IPS-18a (cell line): ENCODE measurements at regions not wholly inside any gene's neighbourhood (a gene's known extent, or its start where the extent isn't known, plus 50 kb on each side); places are given as distances from the start of the nearest gene placed in this dataset.
"Not testable (repeated sequence)": the region's sequence is repeated elsewhere in the genome, so short reads cannot be mapped to it uniquely, and the experiment has no call there.

Experiments used
- H3K27ac ChIP-seq: one replicate; pipeline ENCODE4 v1.5.1; 2013; ENCODE audit warnings: low read length
- H3K27me3 ChIP-seq: one replicate; pipeline ENCODE4 v1.6.1; 2013; ENCODE audit warnings: mild to moderate bottlenecking, low read length; ENCODE audit not compliant: control insufficient read depth, insufficient read depth
- H3K36me3 ChIP-seq: one replicate; pipeline ENCODE4 v1.6.1; 2013; ENCODE audit warnings: low read depth, low read length; ENCODE audit not compliant: control insufficient read depth
- H3K4me1 ChIP-seq: one replicate; pipeline ENCODE4 v1.6.1; 2013; ENCODE audit warnings: low read depth, low read length; ENCODE audit not compliant: control insufficient read depth
- H3K4me3 ChIP-seq: one replicate; pipeline ENCODE4 v1.5.1; 2013; ENCODE audit warnings: low read length
- H3K9ac ChIP-seq: one replicate; pipeline ENCODE4 v1.6.1; 2013; ENCODE audit warnings: mild to moderate bottlenecking, low read length, moderate library complexity
- H3K9me3 ChIP-seq: one replicate; pipeline ENCODE4 v1.6.1; 2013; ENCODE audit warnings: low read depth, low read length; ENCODE audit not compliant: control insufficient read depth

DNA sequence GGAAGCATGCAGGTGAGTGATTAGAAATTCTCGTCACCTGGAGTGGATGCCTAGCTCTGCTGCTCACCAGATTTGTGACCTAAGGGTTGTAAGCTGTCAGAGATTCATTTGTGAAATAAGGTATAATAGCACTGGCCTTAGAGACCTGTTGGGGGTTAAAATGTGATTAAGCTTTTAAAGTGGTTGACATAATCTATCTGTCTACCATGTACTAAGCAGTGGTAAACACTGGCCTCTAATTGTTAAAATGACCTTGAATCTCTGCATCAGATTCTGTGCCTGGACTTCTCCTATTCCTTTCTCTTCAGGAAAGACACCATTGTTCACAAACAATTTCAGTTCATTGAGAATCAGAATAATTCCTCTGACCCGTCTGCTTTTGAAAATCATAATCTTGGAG is 536.2 kb downstream of the CBLN4 start:
- Histone ChIP-seq H3K36me3 (no peaks in the 10 kb centered on the region), H3K9ac (no peak overlapping the region), H3K4me3 (no peak overlapping the region), H3K27ac (no peak overlapping the region), H3K4me1 (peaks cover 14% of the 10 kb centered on the region), H3K9me3 (no peaks in the 10 kb centered on the region), H3K27me3 (no peaks in the 10 kb centered on the region)

DNA sequence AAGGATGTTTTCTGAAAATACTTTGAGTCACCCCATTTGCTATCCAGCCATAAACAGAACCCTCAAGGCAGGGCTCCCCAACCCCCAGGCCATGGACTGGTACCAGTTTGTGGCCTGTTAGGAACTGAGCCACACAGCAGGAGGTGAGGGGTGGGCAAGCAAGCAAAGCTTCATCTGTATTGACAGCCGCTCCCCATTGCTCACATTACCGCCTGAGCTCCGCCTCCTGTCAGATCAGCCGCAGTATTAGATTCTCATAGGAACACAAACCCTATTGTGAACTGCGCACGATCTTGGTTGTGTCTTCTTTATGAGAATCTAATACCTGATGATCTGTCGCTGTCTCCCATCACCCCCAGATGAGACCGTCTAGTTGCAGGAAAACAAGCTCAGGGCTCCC is 543.8 kb downstream of the CBLN4 start:
- H3K9me3 ChIP-seq = no peaks in the 10 kb centered on the region
- no peak overlapping the region for H3K27ac ChIP-seq
- H3K9ac ChIP-seq = no peak overlapping the region
- H3K4me1 ChIP-seq = no peaks in the 10 kb centered on the region
- H3K36me3 ChIP-seq = no peaks in the 10 kb centered on the region
- H3K27me3 ChIP-seq = no peaks in the 10 kb centered on the region
- H3K4me3 ChIP-seq = no peak overlapping the region

DNA sequence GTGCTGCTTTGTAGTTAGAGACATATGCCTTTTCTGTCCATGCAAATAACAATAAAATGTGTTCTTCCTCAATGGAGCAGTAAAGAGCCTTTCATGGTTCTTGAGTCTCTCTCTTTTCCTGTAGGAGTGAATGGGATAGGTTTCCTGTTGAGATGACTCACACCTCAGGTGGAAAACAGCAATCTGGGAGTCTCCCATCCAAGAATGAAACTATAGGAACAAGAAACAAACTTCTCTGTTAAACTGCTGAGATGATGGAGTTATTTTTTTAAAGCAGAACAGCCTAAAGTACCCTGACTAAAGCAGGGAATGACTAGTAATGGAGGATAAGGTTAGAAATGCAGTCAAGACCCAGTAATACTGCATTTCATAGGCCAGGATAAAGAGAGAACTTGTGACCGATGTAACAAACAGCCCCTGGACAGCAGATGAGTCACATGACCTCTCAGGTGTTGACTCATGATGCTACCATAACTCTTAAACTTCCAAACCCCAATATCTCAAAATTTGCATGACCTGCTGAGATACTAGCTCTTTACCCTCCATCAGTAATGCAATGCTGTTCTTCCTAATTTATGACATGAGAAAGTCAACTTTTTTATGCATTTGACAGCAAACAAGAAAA is 548.9 kb downstream of the CBLN4 start:
- no peaks in the 10 kb centered on the region for H3K36me3 ChIP-seq
- H3K27me3 ChIP-seq = no peaks in the 10 kb centered on the region
- H3K9me3 ChIP-seq = no peaks in the 10 kb centered on the region
- no peak overlapping the region for H3K9ac ChIP-seq
- no peaks in the 10 kb centered on the region for H3K4me1 ChIP-seq
- no peak overlapping the region for H3K4me3 ChIP-seq
- no peak overlapping the region for H3K27ac ChIP-seq

DNA sequence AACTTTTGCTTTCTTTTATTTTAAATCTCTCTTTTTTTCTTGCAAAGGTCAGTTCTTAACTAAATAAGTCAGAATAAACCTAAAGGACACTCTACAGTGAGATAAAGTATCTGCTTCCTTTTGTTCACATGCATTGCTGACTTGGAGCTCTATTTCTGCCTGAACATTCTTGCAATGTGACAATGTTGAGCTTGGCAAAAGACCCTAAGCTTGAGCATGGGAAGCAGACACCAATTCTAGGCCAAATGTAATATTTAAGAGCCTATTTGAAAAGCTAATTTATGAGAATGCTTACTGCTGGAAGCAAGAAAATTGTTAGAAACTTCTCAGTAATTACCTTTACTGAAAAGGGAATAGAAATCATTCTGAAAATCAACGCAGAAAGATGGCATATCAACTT is 556.2 kb downstream of the CBLN4 start:
- Histone ChIP-seq H3K9ac (no peak overlapping the region), H3K9me3 (no peaks in the 10 kb centered on the region), H3K27me3 (no peaks in the 10 kb centered on the region), H3K4me3 (no peak overlapping the region), H3K4me1 (no peaks in the 10 kb centered on the region), H3K27ac (no peak overlapping the region), H3K36me3 (no peaks in the 10 kb centered on the region)

DNA sequence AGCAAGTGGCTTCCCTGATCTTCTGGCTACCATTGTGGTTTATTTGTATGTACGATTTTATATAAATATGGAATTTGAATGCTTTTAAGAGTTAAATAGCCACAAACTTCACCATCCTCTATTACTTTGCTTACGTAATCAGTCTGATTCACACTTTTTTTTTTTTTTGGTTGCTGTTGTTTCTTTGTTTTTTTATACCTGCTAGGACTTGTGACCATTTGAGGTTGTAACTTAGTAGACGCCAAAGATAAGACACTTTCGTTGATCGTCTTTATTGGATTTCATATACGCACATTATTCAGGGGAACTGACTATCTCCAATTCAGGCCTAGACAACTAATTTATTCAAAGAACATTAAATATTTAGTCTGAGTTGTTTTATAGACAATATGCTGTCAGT is 559.0 kb downstream of the CBLN4 start:
- Histone ChIP-seq H3K4me1 (no peaks in the 10 kb centered on the region), H3K27ac (no peak overlapping the region), H3K9me3 (no peaks in the 10 kb centered on the region), H3K9ac (no peak overlapping the region), H3K36me3 (no peaks in the 10 kb centered on the region), H3K4me3 (no peak overlapping the region), H3K27me3 (no peaks in the 10 kb centered on the region)

DNA sequence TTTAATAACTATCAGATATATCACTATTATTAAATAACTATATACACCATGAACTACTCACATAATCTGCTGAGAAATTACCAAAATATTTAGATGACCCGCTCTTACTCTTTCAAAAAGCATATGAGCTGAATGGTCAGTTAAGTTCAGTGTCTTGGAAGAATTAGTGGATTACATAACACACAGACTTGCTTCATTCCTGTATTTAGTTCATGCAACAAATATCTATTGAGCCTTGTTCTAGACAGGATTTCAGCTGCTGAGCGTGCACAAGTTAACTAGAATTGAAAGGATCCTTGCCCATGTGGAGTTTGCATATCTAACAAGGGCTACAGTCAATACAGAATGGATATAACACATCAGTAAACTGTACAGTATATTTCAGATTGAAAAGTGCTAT is 566.2 kb downstream of the CBLN4 start:
- H3K27ac ChIP-seq = no peak overlapping the region
- no peak overlapping the region for H3K4me3 ChIP-seq
- H3K27me3 ChIP-seq = no peaks in the 10 kb centered on the region
- no peaks in the 10 kb centered on the region for H3K4me1 ChIP-seq
- no peak overlapping the region for H3K9ac ChIP-seq
- no peaks in the 10 kb centered on the region for H3K36me3 ChIP-seq
- no peaks in the 10 kb centered on the region for H3K9me3 ChIP-seq

DNA sequence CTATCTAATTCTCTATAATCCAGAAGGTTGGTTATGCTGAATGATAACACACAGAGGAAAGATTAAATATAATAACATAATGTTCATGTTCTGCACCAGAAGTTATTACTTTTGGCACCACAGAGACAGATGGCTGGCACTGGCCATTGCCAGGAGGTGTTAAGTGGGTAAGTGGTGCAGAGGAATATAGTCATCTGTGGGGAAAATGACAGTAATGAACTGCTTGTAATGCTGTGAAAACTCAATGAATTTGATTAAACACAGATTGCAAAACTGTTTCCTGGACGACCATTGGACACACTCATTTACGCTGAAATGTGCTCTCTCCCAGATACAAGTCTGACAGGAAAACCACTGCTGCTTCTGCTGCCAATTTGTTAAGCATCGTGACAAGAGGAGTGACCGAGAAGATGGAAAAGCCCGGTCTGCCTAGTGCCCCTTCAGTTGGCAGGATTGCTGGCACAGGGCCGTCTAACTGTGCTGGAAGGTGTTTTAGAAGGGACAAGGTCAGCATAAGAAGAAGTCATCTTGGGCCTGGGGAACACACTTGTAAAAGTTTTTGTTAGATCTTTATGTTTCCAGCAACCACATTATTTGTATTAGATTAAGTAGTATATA is 567.4 kb downstream of the CBLN4 start:
- no peak overlapping the region for H3K9ac ChIP-seq
- no peaks in the 10 kb centered on the region for H3K27me3 ChIP-seq
- H3K9me3 ChIP-seq = no peaks in the 10 kb centered on the region
- H3K4me1 ChIP-seq = no peaks in the 10 kb centered on the region
- H3K36me3 ChIP-seq = no peaks in the 10 kb centered on the region
- H3K27ac ChIP-seq = no peak overlapping the region
- H3K4me3 ChIP-seq = no peak overlapping the region

DNA sequence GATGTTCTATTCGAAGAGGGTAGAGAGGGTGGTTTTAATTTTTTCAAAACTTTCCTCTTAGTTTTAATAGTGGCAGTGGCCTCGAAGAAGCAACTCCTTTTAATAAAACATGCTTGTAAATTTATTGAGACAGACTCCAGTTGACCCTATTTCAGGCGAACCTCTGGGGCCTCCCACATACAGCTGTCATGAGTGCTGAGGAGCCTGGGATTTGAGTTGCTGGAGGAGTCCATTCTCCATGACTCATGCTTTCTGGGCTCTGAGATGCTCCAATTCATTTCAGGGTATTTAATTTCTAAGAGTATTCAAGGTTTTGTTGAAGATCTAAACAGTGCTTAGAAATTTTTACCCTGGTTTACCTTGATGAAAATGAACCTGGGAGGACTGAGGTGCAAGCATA is 580.4 kb downstream of the CBLN4 start:
- Histone ChIP-seq H3K9me3 (no peaks in the 10 kb centered on the region), H3K4me1 (peaks cover 26% of the 10 kb centered on the region)

DNA sequence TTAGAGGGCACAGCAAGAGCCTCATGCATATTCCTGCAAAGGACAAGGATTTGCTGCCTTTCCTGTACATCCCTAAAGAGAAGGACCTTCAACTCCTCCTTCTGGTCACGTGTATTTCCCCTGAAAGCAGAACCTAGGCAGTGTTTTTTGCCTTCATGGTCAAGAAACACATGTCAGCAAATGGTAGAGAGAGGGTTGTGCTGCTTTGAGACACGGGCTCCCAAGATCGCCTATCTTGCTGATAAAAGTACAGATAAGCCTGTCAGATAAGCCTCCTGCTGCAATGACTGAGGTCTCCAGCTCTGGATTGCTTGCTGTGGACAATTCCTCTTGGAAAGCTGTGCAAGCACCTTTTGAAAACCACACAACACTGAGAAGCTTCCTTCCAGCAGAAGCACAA is 580.8 kb downstream of the CBLN4 start:
- Histone ChIP-seq H3K4me3 (no peak overlapping the region), H3K36me3 (no peaks in the 10 kb centered on the region), H3K27me3 (no peaks in the 10 kb centered on the region), H3K9ac (no peak overlapping the region), H3K9me3 (no peaks in the 10 kb centered on the region), H3K4me1 (peaks cover 26% of the 10 kb centered on the region), H3K27ac (no peak overlapping the region)

More for the DNA sequence above, 580.4 kb downstream of the CBLN4 start:
- Histone ChIP-seq H3K27me3 (no peaks in the 10 kb centered on the region), H3K36me3 (no peaks in the 10 kb centered on the region), H3K9ac (no peak overlapping the region), H3K27ac (no peak overlapping the region), H3K4me3 (no peak overlapping the region)

DNA sequence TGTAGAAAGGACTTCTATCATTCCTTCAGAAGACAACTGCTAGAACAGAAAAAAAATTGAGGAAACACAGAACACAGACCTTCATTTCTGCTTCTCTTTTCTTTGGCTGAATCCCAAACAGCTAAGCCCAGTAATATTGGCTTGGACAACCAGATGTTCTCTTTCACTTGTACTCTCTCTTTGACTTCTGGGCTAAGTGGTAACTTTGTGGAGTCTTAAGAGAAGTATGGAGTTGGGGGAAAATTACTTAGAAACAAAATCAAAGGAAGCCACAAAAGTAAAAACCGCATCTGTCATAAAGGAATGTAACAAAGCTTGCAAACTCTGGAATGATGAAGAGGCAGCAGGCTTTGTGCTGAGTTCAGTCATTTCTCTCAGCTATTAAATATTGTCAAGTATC is 587.5 kb downstream of the CBLN4 start:
- no peak overlapping the region for H3K4me3 ChIP-seq
- no peak overlapping the region for H3K9ac ChIP-seq
- H3K27ac ChIP-seq = no peak overlapping the region
- H3K4me1 ChIP-seq = peaks cover 4% of the 10 kb centered on the region
- no peaks in the 10 kb centered on the region for H3K36me3 ChIP-seq
- H3K9me3 ChIP-seq = no peaks in the 10 kb centered on the region
- no peaks in the 10 kb centered on the region for H3K27me3 ChIP-seq

DNA sequence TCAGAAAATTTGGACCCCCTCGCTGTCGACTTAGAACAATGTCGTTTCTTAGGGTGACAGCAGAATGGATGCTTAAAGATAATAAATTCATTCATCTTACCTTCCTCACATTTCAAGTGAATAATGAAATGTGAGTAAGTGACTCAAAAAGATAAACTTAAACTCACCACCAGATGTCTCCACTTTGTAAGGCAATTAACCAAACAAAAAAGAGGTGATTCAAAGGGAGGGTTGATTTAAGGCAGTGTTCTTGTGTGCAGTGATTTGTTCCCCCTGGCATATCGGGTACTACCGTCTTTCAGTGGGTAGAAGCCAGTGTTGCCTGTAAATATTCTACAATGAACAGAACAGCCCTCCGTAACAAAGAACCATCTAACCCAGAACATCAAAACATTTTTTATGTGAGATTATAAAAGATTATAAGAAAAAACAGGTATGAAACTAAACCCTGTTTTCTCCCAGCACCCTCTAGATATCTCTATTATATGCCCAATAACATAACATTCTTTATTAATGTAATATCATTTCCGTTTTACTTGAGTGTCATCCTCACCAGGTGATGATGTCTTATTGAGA is 589.7 kb downstream of the CBLN4 start:
- Histone ChIP-seq H3K4me3 (no peak overlapping the region), H3K9me3 (no peaks in the 10 kb centered on the region), H3K27me3 (no peaks in the 10 kb centered on the region), H3K9ac (no peak overlapping the region), H3K4me1 (no peaks in the 10 kb centered on the region), H3K36me3 (no peaks in the 10 kb centered on the region), H3K27ac (no peak overlapping the region)

DNA sequence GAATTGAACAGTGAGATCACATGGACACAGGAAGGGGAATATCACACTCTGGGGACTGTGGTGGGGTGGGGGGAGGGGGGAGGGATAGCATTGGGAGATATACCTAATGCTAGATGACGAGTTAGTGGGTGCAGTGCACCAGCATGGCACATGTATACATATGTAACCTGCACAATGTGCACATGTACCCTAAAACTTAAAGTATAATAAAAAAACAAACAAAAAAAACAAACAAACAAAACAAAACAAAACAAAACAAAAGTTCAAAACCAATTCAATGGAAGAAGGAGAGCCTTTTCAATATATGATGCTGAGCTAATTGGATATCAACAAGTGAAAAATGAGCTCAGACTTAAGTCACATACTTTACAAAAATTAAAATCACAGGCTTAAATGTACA is 592.8 kb downstream of the CBLN4 start:
- not testable (repeated sequence) for H3K4me1 ChIP-seq, H3K36me3 ChIP-seq, H3K27me3 ChIP-seq, H3K9me3 ChIP-seq, H3K9ac ChIP-seq, H3K27ac ChIP-seq, H3K4me3 ChIP-seq
